GM12864 (cell line): ENCODE measurements at regions not wholly inside any gene's neighbourhood (a gene's known extent, or its start where the extent isn't known, plus 50 kb on each side); places are given as distances from the start of the nearest gene placed in this dataset.

Source experiments
- DNase-seq: peaks from one replicate; pipeline ENCODE4 v3.0.0-alpha.2; 2011; ENCODE audit warnings: low read depth
- H3K4me3 ChIP-seq: 2 replicates; pipeline ENCODE4 v1.5.1; 2011; ENCODE audit warnings: mild to moderate bottlenecking, low read depth, low read length, control low read depth
- CTCF ChIP-seq: IDR thresholded peaks from 2 replicates; pipeline ENCODE4 v1.5.1; 2011; ENCODE audit warnings: low read depth, mild to moderate bottlenecking, moderate library complexity, low read length, control low read depth, inconsistent platforms; ENCODE audit errors: missing control alignments

- TF ChIP-seq CTCF = no peak
- H3K4me3 ChIP-seq = no peak overlapping the region
- no peak for DNase-seq
These were observed 121.4 kb upstream of the MEIS2 start for GRCh38 chr15:37221671-37222145.

DNA sequence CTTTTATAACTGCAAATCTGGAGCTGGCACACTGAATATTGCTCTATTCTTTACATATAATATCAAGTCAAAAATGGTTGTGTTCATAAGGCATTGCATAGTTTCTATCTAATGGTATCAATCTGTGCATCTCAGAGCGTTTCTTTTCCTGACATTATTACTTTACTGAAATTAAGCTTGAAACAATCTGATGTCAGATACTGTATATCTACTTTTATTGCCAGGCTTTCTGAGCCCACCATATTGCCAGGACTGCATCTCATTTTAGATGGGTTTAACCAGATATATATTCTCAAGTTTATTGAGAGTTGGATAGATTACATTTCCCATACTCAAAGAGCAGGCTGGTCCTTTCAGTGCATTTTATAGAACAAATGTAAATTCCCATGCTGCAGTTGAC is 122.7 kb upstream of the MEIS2 start:
- DNase-seq = no peak
- no peak for TF ChIP-seq CTCF

DNA sequence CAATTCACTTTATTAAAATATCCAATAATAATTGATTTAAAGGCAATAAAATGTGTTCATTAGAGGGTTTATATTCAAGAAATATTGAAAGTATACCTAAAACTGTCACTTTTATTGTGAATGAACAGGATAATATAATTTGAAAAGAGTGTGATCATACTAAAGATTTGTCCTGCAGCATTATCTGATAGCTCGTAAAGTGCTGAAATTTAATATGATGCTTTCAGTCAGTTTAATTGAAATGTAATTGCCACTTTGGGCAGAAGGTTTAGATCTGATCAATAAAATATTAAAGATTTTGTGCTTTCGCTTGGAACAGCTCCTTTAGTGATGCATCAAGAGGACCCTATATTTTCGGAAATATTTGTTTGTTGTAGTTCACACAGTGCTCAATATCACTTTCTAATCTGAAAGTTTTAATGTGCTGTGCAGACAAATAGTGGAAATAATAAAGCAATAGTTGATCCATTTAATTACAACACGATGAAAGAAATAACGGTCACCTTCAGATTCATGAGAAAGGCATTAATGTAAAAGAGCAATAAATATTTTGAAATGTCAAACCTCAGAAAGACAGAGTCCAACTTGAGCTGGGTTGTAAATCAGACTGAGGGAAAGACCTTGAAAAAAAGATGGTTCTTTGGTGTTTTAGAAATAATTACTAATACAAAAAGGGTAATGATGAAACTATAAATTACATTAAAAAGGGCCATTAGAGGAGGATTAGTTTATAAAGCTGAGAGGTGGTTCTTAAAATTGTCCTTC is 129.7 kb upstream of the MEIS2 start:
- no peak for TF ChIP-seq CTCF
- no peak overlapping the region for H3K4me3 ChIP-seq
- no peak for DNase-seq

More for the DNA sequence above, 122.7 kb upstream of the MEIS2 start:
- H3K4me3 ChIP-seq = no peak overlapping the region

- DNase-seq = no peak
- H3K4me3 ChIP-seq = no peak overlapping the region
- no peak for TF ChIP-seq CTCF
These were observed 145.0 kb upstream of the MEIS2 start for GRCh38 chr15:37245358-37245757.

DNA sequence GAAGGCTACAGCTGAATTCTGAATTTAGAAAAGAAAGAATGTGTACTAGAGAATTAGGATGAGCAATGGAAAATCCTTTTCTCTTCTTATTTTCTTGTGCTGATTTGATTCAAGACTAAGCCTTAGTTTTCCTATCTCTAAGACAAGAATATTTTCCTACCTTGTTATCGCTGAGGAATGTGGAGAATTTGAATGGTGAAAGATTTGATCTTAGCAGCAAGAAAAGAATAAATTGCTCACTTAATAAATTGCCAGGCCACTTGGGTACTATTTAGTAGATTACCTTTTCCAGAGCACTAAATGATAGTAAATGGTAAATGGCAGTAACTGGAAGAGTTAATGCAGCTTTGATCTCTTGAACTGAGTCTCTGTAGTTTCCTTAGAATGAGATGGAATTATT is 145.7 kb upstream of the MEIS2 start:
- no peak for TF ChIP-seq CTCF
- H3K4me3 ChIP-seq = no peak overlapping the region
- no peak for DNase-seq

DNA sequence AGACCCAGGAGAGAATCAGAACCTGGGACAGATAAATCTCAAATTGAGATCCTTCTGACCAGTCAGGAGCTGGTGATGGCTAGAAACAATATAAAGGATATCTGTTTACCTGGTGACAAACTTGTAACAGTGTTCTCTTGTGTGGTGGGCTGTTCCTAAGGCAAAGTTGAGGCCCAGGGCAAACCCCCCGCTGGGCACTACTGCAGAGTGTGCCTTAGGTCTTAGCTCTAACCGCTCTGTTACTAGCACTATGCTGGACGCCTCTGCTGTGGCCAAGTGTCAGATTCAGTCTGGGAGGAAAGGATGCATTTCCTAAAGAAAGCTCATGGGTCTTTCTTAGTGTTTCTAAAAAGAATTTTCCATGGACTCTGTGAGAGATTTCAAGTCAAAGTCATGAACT is 146.5 kb upstream of the MEIS2 start:
- H3K4me3 ChIP-seq = no peak overlapping the region
- TF ChIP-seq CTCF = no peak
- DNase-seq = no peak

DNA sequence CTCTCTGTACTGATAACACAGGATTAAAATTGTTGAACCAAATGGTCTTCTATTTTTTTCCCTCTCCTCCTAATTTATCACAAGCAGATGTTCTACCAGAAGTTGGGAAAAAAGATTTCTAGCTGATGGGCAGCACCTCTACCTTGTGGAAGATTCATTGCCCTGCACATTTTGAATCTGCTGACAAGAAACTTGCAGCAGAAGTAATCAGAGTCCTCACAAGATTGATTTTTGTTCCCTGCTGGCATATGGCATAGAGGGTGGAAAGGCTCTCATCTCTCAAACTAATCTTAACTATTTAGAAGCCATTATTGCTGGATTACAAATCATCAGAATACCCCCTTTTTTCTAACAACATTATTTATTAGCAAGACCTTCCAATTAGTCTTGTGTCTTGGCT is 148.9 kb upstream of the MEIS2 start:
- DNase-seq = no peak
- H3K4me3 ChIP-seq = no peak overlapping the region
- no peak for TF ChIP-seq CTCF
